ENCODE measurements at regions not wholly inside any gene's neighbourhood (a gene's known extent, or its start where the extent isn't known, plus 50 kb on each side); places are given as distances from the start of the nearest gene placed in this dataset.

GRCh38 chr6:166084951-166085350, 82.7 kb downstream of the TBXT start:
- TF ChIP-seq ZNF562 (CRISPR knock-in tag; IDR thresholded peaks at IDR 0.05; ENCODE audit: borderline replicate concordance), result no peak
- TF ChIP-seq MAX (IDR thresholded peaks at IDR 0.05), result no peak
- no peak for TF ChIP-seq ZNF883 (CRISPR knock-in tag; IDR thresholded peaks at IDR 0.05; ENCODE audit: not compliant biosample characterization)
- no peak for TF ChIP-seq ELF4 (CRISPR knock-in tag; IDR thresholded peaks at IDR 0.05; ENCODE audit: borderline replicate concordance)
- TF ChIP-seq EP300 (IDR thresholded peaks at IDR 0.05; ENCODE audit: low read depth in 2 of 2, low read length in 2 of 2), result no peak
- no peak for TF ChIP-seq EP300 (CRISPR knock-in tag; IDR thresholded peaks at IDR 0.05; ENCODE audit: borderline replicate concordance)
- TF ChIP-seq ZBTB20 (CRISPR knock-in tag; IDR thresholded peaks at IDR 0.05; ENCODE audit: borderline replicate concordance, low read depth), result no peak
- no peak for TF ChIP-seq ZNF605 (CRISPR knock-in tag; IDR thresholded peaks at IDR 0.05)
- no peak for TF ChIP-seq POLR2AphosphoS5 (IDR thresholded peaks at IDR 0.05; ENCODE audit: low read depth, low read length)
- TF ChIP-seq ZNF446 (CRISPR knock-in tag; IDR thresholded peaks at IDR 0.05), result no peak
